ENCODE measurements at regions not wholly inside any gene's neighbourhood (a gene's known extent, or its start where the extent isn't known, plus 50 kb on each side); places are given as distances from the start of the nearest gene placed in this dataset.

- TF ChIP-seq, protein P1, sequence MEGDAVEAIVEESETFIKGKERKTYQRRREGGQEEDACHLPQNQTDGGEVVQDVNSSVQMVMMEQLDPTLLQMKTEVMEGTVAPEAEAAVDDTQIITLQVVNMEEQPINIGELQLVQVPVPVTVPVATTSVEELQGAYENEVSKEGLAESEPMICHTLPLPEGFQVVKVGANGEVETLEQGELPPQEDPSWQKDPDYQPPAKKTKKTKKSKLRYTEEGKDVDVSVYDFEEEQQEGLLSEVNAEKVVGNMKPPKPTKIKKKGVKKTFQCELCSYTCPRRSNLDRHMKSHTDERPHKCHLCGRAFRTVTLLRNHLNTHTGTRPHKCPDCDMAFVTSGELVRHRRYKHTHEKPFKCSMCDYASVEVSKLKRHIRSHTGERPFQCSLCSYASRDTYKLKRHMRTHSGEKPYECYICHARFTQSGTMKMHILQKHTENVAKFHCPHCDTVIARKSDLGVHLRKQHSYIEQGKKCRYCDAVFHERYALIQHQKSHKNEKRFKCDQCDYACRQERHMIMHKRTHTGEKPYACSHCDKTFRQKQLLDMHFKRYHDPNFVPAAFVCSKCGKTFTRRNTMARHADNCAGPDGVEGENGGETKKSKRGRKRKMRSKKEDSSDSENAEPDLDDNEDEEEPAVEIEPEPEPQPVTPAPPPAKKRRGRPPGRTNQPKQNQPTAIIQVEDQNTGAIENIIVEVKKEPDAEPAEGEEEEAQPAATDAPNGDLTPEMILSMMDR (IDR thresholded peaks at IDR 0.05; ENCODE audit: low read length): no peak
- no peak for TF ChIP-seq EZH2 (IDR thresholded peaks at IDR 0.05; ENCODE audit: borderline replicate concordance, low read length)
Observed at GRCh38 chr5:72656756-72657513, 149.7 kb upstream of the ZNF366 start.

All from OCI-LY1 (cell line).